M059J (cell line): ENCODE measurements at regions not wholly inside any gene's neighbourhood (a gene's known extent, or its start where the extent isn't known, plus 50 kb on each side); places are given as distances from the start of the nearest gene placed in this dataset.
A peak's percentile ranks its signal among the peaks of the same experiment; 100 is the strongest.

ENCODE experiments used
- DNase-seq: peaks from one replicate; pipeline ENCODE4 v3.0.0-alpha.2; 2012; ENCODE audit warnings: low read depth

DNA sequence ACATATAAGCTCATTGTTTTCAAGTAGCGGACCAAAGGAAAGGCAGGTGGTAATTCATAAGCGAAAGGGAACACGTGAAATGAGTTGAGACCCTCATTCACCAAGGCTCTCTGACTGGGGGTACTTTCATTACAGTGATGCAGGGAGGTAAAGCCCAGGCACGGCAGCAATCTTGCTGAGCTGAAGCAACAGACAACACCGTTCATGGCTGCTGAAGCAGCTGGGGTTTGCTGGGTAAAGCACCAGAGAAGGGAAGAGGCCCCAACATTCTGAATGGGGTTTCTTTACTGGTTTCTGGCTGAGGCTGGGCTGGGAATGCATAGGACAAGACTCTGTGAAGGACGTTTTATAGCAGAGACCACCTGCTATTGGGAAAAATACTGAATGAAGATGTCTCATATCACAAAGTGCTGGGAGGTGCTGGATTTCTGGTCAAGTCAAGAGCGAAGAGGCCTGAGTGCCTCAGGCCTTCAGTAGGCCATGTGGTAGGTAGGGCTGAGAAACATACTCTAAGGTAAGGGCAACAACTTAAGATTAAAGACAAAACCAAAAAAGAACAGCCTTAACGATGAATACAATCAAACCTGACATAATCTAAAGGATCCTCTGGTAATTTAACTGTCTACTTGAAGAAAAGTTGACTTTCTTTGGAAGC, 324.7 kb upstream of the PIK3C3 start:
- DNase-seq, result no peak

DNA sequence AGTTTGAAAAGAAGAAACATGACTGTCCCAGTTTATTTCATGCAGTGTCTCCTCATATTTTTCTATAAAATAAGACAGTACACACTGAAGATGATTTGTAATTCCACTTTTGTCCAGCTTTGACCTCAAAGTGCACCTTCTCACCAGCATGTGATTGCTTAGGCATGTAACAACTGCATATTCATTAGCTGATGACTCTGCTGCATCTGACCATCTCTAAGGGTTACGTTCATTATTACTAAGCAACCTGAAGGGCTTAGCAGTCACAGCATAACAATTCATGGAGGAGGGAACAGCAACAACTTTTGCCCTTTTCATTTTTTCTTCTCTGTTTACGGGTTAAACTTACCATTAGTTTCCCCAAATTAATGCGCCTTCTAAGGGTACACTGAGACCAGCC, 330.6 kb upstream of the PIK3C3 start:
- DNase-seq, result peak; percentile 69

DNA sequence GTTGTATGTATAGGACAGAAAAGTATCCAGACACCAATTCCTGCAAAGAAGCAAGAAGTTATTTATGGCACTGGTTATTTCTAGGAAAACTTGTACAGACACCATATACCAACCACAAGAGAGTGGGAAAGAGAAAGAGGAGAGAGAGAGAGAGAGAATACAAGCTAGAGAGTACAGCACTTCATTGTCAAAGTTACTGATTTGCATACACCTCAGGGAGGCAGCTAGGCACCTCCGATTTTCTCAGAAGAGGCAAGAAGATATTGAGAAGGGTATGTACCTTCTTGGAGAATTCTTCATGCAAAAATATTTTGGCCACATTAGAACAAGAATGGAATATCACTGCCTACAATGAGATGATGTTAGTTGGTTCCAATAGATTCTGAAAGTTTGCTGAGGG, 333.9 kb upstream of the PIK3C3 start:
- DNase-seq, result no peak

DNA sequence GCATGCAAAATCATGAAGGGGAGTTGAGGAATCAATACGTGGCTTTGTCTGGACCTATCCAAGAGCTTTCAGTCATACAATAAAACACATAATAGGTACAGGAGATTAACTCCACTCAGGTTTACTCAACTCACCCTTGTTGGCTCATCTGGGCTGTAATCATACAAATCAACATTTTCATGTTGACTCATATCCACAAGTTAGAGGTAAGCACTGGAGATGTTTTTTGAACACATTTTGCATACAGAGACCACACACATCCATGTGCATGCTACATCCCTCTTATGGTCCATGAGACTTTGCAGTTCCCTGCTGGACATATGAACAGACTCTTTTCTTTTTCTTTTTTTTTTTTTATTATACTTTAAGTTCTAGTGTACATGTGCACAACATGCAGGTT, 336.9 kb upstream of the PIK3C3 start:
- no peak for DNase-seq

DNA sequence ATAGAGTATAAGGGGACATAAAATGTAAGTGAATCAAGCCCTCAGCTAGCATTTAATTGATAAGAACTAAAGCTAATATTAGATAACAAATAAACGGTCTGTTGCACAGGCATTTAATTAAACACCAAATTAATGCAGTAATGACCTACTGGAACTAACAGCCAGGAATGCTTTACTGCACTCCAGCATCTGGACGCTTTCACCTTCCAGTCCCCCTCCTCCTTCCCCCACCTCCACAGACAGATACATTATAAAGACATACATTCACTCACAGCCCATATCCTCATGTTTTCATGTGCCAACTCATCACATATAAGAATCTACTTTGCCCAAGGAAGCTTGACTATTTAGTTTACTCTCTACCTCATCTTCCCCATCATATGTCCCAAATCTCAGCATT, 337.4 kb upstream of the PIK3C3 start:
- DNase-seq, result no peak

DNA sequence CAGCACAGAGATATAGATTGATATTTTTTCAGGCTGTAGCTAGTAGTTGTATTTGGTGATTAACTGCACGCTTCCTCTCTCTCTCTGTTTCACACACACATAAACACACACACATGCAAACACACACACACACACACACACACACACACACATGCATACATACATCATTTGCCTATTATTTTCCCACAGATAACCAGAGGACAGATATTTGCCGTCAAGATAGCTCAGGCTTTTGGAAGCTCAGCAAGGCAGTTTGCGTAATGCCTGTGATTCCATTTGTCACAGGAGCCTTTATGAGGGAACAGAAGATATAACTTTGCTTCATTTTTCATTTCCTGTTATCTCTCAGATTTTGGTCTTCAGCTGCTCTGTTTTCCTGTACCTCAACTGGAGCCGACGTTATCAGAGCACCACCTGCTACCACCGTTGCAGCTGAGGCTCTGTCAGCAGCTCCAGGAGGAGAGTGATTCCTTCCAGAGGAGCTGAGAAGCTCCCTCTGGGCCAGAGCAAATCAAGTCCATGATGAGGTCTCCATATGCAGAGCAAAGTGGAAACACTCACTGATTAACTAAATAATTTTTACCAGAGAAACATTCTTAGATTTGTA, 341.9 kb upstream of the PIK3C3 start:
- no peak for DNase-seq

DNA sequence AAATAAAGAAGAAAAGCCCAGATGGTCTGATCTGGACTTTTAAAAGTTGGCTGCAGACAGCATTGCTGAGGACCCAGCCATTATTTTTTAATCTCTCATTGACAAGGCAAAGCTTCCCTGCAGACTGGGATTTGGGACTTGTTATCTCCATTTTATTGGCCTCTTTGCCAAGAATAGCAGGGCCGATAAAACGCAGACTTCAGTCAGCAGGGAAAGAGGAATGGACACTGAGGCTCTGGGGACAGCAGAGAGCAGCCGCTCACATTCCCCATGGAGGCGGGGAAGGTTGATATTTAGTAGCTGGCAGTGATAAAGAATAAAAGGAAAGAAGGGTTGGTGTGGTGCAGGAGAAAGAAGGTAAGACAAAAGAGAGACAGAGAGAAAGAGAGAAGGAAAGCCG, 350.1 kb upstream of the PIK3C3 start:
- DNase-seq, result no peak

DNA sequence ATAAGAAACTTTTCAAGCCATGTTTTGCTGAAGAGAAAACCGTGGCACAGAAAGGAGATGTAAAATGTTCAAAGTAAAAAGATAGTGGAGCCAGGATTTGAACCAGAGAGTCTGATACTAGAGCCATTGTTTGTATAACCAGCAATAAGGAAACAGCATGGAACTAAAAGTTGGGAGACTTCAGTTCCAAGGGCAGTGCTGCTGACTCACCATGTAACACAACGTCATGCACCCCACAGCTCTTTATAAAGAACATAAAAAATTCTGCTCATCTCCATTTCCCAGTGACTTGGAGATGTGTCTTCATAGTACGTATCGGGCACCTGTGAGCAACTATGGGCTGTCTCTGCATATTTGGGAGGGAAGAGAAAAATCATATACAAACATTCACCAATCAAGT, 353.0 kb upstream of the PIK3C3 start:
- DNase-seq, result no peak

DNA sequence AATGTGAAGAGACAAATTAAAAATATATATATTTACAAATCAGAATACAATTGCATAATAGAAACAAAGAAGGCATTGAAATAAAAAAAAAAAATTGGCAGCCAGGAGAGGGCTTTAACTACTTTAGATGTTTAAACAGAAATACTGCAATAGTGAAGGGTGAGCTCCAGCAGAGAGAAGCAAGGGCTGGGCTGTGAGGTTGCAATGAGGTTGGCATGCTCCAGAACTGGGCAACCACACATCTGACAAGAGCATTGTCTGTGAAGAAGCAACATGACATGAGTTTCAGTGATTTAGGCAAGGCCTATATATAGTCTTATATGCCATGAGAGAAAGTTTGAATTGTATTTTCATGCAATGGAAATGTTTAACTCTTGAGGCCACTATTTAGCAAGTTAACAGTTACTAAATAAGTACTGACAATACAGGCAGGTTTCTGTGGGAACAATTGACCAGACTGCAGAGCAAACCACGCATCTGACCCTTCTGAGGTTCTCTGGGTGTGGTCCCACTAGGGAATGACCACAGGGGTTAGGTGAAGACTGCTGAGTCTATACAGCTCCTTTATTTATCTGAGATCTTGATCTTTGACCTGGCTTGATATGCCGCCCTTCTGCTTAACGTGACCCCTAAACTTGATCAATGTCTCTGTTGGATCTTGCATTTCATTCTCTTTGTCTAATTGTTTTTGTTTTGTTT, 354.2 kb upstream of the PIK3C3 start:
- DNase-seq, result no peak

DNA sequence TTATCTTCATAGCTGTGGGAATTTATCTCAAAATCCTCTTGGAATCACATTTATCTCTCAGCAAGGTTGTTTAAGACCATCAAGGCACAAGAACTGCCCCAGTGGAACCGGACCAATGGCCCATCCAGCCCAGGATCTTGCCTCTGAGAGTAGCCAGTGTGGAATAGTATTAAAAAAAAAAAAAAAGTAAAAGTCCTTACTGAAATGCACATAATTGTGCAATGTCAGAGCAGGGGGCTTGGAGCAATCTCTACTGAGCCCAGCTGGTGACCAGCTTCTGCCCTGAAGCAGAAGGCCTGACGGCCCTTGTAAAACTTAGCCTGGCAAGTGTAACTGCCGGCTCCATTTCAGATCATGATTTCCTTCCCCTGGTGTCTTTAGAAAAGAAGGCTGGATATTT, 355.6 kb upstream of the PIK3C3 start:
- DNase-seq, result no peak

DNA sequence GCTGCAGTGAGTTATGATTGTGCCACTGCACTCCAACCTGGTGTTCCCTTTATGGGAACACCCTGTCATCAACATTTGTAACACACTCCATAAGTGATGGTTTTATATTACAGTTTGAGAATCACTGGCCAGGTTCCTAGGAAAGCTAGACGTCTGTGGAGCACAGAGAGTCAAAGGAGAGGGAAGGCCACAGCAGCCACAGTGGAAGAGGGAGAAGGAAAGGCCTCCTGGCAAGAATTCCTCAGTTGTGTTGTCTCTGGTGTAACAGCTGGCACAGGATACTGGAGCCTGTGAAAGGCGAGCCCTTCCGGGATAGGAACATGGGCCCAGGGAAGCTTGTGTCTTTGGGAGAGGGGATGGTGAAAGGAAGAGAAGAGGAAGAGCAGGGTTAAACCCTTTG, 360.5 kb upstream of the PIK3C3 start:
- DNase-seq, result no peak

DNA sequence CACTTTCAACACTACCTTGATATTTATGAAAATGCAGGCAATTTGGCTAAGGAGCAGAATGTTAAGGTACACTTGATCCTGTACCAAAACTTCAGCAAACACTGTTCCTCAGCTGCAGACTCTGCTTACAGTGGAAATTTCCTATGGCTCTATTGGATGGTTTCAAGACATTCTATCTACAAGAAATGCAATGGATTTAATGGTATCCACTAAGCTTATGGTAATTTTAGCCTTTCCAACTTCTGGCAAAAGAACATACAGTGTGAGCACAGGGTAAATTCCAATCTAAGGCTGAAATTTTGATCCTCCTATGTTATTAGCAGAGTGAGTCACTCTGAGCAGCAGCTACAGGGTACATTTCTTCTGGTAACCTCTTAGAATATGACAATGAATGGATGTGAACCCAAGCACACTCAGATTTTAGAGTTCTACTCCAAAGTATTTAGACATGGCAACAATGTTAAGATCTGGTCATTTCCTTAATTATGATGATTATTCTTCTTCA, 361.8 kb upstream of the PIK3C3 start:
- no peak for DNase-seq

DNA sequence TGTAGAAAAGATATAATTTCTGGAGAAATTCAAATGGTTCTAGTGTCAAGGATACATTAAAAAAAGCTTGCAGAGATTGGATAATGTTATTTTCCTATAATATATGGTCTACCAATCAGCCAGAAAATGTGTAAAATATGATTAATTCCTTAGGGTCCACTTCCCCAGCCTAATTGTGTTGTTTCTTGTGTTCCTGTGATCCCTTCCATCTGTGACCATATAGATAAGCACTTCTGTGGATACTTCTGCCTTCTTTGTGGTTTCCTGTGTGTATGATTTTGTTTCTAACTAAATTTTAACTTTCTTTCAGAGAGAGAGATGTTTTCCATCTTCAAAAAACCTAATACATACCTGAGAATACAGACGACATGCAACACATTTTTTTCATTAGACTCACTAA, 367.1 kb upstream of the PIK3C3 start:
- DNase-seq, result no peak

DNA sequence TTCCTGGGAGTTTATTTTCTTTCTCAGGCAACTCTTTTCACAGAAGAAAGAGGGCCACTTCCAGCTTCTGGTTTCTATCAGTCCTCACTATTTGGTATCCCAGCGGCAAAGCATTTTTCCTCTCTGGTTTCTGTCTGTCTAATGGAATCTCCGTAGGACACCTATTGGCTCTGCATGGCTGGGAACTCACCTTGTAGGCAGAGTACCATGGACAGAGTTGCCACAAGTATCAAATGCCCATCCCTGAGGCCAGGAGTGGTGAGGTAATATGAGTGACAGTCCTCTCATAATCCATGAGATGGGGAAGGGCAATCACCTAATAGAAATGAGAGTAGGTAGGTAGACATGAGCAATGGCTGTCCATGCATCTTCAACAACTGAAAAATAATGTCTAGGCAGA, 369.5 kb upstream of the PIK3C3 start:
- no peak for DNase-seq

DNA sequence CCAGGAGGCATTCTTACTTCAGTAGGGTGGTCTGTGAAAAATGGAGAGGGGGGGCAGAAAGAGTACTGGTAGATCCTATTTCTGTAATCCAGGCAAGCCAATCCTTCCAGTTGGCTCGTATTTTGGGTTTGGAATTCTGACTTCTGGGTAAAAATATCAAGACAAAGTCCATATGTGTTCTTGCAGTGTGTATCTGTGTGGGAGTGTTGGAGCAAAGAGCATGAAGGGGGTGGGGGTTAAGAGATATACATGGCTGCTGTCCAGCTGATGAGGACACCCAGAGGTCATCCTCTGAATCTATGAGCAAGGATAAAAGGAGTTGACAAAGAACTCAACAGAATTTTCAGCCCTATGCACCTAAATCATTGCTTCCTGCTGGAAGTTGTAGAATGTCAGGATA, 375.8 kb upstream of the PIK3C3 start:
- DNase-seq, result no peak

DNA sequence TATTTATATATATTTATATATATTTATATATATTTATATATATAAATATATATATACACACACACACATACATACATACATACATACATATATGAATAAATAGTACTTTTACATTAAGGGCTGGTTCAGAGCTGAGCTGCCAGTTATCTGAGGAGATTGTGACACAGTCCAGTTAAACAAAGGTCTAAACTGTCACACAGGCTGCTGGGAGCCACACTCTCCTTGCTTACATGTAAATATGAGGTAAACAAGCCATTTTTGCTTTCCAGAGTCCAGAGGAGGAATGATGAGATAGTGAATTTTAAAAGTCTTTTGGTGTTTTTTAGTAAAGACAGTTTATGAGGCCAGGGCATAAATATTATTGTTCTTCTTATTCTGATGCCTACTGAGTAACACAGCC, 377.5 kb upstream of the PIK3C3 start:
- no peak for DNase-seq

DNA sequence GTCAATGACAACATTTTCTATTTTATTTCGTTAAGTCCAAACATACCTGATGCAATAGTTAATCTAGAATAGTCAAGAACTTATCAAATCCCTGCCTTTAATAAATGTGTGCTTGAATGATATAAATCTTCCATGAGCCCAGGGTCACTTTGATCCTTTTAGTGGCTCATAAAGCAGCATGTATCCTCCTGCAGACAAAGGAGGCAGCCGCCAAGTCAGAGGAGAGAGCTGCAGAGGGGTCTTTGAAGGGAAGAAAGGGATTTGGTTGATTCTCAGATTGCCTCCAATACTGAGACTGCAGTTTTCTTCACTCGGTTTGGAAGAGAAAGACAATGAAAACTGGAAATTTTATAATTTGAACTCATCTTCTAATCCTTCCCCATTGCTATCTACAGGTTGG, 378.4 kb upstream of the PIK3C3 start:
- no peak for DNase-seq

DNA sequence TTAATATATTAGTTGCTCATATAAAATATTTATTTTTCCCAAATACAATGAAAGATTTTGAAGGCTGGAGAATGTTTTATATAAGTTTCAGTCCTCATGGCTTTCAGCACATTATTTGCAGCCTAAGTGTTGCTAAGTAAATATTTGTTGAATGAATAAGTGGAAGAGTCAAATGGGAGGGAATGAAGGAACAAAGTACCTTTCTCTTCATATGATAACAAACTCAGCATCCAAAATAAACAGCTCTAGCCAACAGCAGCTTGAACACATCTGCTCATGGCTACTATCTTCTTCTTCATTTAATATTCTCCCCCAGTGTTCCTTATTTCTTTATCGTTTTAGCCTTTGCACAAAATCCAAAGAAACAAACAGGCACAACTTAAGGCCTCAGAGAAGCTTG, 385.2 kb upstream of the PIK3C3 start:
- DNase-seq, result no peak

DNA sequence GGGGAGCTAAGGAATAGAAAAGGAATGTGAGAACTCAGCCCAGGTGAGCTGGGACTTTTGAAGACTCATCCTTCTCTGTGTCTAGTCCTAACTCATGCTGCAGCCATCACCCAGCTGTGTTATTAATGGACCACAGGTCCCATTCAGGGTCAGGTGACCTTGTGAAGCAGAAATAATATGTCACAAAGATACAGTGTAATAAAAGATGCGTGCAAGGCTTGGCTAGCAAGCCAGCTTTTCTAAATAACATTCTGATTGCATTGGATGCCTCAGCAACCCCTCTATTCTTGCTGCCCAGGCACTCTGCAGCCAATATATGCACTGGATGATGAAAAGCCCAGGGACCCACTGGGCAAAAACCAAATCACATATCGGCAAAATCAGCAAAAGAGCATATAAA, 393.1 kb upstream of the PIK3C3 start:
- DNase-seq, result no peak

DNA sequence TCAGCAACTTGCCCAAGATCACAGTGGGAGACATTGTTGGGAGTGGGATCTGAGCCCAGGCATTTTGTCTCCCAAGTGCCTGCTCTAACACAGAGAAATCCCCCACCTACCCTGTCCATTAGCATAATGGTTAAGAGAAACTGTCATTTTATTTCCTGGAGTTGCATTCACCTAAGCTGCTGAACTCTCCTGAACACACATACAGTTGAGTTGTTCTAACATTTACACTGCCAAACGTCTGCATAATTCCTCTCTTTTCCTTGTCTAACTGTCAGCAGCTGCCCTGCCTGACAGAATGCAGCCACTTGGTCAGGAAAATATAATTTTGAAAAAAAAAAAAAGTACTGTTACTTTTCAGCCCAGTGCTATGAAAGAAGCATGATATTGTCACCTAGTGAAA, 396.3 kb upstream of the PIK3C3 start:
- no peak for DNase-seq

DNA sequence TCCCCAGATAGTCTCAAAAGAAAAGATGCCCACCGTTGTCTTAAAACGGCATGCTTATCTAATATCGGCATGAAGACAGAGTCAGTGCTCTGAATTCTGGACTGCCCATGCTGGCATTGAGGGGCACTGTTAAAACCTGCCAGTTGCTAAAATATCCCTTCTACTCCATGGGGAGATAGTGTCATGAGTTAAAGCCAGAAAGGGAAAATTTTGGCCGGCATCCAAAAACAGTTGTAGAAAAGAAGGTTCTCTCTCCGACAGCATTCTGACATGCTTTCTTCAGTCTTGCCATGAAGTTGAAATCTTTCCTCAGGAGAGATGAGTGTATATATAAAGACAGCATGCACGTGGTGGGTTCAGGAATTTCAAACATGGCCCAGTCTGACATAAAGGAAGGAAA, 401.3 kb upstream of the PIK3C3 start:
- DNase-seq, result no peak

DNA sequence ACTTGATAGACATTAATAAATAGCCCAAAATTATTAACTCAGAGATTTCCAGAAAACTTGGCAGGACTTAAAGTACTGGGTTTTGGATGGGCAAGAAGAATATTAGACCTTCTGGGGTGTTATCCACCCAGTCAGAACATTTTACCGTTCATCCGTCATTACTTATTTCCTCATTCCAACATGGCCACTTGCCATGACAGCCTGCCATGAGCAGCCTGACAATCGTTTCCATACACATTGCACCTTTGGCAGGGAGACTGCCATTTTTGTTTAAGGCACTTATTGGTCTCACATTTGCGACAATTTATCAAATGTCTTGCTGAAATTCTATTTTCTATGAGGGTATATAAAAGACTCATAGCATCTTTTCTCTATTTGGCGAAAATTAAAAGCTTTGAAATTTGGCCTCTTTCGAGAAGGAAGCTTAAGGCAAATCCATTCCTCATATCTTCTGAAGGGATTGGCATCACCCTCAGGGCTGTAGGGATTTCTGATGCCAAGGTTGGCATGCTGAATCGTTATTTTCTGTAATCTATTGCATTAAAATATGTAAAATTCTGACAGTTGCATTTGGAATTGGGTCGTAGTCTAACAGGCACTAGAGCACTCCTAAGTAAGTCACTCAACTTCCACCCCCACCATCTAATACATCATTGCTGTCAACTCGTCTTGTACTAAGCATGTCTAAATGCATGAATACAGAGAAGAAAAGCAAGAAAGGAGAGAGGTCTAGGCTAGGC, 406.3 kb upstream of the PIK3C3 start:
- DNase-seq, result no peak
